ENCODE measurements at regions not wholly inside any gene's neighbourhood (a gene's known extent, or its start where the extent isn't known, plus 50 kb on each side); places are given as distances from the start of the nearest gene placed in this dataset.

GRCh38 chr10:29756451-29756850 is 121.7 kb upstream of the SVIL start:
- ChIA-PET POLR2A (interaction anchor here (1.3 kb wide), 1 partner anchor 9 kb away, joined by 3 read pairs; no protein-coding TSS in a partner anchor), CTCF (ENCODE audit: low intra/inter-chr PET ratio) (no interaction called here)
- Histone ChIP-seq H3K4me1 (replicated peaks in 1 of 2; ENCODE audit: control insufficient read depth in 2 of 2, insufficient read depth in 2 of 2, low read length in 2 of 2) (no peaks in the 10 kb centered on the region), H3K36me3 (ENCODE audit: control insufficient read depth, insufficient read depth, low read length) (no peaks in the 10 kb centered on the region), H3K9ac (ENCODE audit: insufficient read depth in 1 of 2, low read depth in 2 of 2, low read length in 2 of 2) (no peak overlapping the region), H3K79me2 (ENCODE audit: control insufficient read depth, insufficient read depth, low read length) (no peaks in the 10 kb centered on the region), H2AFZ (ENCODE audit: low read depth, low read length) (no peak overlapping the region), H3K27ac (ENCODE audit: extremely low read depth, low read depth, low read length) (no peak overlapping the region), H4K20me1 (replicated peaks; ENCODE audit: control insufficient read depth, insufficient read depth, low read length) (no peaks in the 10 kb centered on the region), H3K4me3 (no peak overlapping the region), H3K9me1 (ENCODE audit: control insufficient read depth, insufficient read depth, low read length) (no peaks in the 10 kb centered on the region), H3K4me2 (ENCODE audit: insufficient read depth, low read length) (no peak overlapping the region), H3K9me3 (replicated peaks; ENCODE audit: control insufficient read depth, insufficient read depth, low read depth, low read length) (no peaks in the 10 kb centered on the region), H3K27me3 (ENCODE audit: control insufficient read depth in 2 of 2, insufficient read depth in 2 of 2, low read length in 2 of 2) (peaks cover 0 to 7% of the 10 kb centered on the region in 2 experiments; a peak in 1 of 5 replicates)
- intact Hi-C loops (cut with micrococcal nuclease) (no loop called here), in situ Hi-C loops (cut with MboI) (no loop called here)
- ATAC-seq (no peak), DNase-seq (ENCODE audit: extremely low read depth in 1 of 4, low spot score in 3 of 4) (no peak), FAIRE-seq (no peak)
- no TSS peak for BruUV-seq (replicated peaks)
- 2% methylated on average over 3 of the region's 3 CpGs for WGBS (ENCODE audit: insufficient coverage, low coverage, missing lambda C conversion rate)
- TF ChIP-seq ZNF134 (CRISPR knock-in tag; conservative IDR thresholded peaks at IDR 0.05) (no peak), GTF2F1 (IDR thresholded peaks at IDR 0.05; ENCODE audit: low read depth, low read length) (no peak), CGGBP1 (CRISPR knock-in tag; IDR thresholded peaks at IDR 0.05) (no peak), ZNF280A (IDR thresholded peaks at IDR 0.05; ENCODE audit: low read depth, partially characterized antibody) (no peak), CUX1 (CRISPR knock-in tag; IDR thresholded peaks at IDR 0.05) (no peak), CSDE1 (IDR thresholded peaks at IDR 0.05) (no peak), SRSF1 (IDR thresholded peaks at IDR 0.05; ENCODE audit: low read depth, low read length) (no peak), YBX1 (IDR thresholded peaks at IDR 0.05) (no peak), PPARD (CRISPR knock-in tag; IDR thresholded peaks at IDR 0.05) (no peak), BRCA1 (IDR thresholded peaks at IDR 0.05) (no peak), BRCA1 (CRISPR knock-in tag; IDR thresholded peaks at IDR 0.05) (no peak), KLF6 (CRISPR knock-in tag; IDR thresholded peaks at IDR 0.05; ENCODE audit: borderline replicate concordance) (no peak), CBFB (CRISPR knock-in tag; IDR thresholded peaks at IDR 0.05) (no peak), DNMT1 (IDR thresholded peaks at IDR 0.05) (no peak), RBM22 (IDR thresholded peaks at IDR 0.05; ENCODE audit: low read depth, low read length, poor library complexity, severe bottlenecking) (no peak), ZNF239 (CRISPR knock-in tag; IDR thresholded peaks at IDR 0.05) (no peak)

Measured in K562 (cell line).